HCT116 (cell line): ENCODE measurements at regions not wholly inside any gene's neighbourhood (a gene's known extent, or its start where the extent isn't known, plus 50 kb on each side); places are given as distances from the start of the nearest gene placed in this dataset.

Experiments
- EGR1 ChIP-seq: IDR thresholded peaks from 2 replicates; pipeline ENCODE4 v1.6.1; 2012; ENCODE audit warnings: low read depth
- JUND ChIP-seq: IDR thresholded peaks from 2 replicates; pipeline ENCODE4 v1.6.1; 2012
- POLR2A ChIP-seq: IDR thresholded peaks from 2 replicates; pipeline ENCODE4 v1.7.0; 2011; ENCODE audit warnings: borderline replicate concordance; ENCODE audit not compliant: insufficient read depth, insufficient read length; ENCODE audit errors: extremely low read depth
- POLR2AphosphoS5 ChIP-seq: IDR thresholded peaks from 2 replicates; pipeline ENCODE4 v1.6.1; 2011; ENCODE audit warnings: mild to moderate bottlenecking, low read depth, low read length, moderate library complexity
- SP1 ChIP-seq: IDR thresholded peaks from 2 replicates; pipeline ENCODE4 v1.6.1; 2012; ENCODE audit warnings: low read depth
- TCF7L2 ChIP-seq: IDR thresholded peaks from 2 replicates; pipeline ENCODE4 v1.7.0; 2011; ENCODE audit warnings: borderline replicate concordance, inconsistent platforms; ENCODE audit not compliant: insufficient read depth, insufficient read length; ENCODE audit errors: extremely low read depth
- ZBTB33 ChIP-seq: IDR thresholded peaks from 2 replicates; pipeline ENCODE4 v1.6.1; 2011; ENCODE audit warnings: mild to moderate bottlenecking, low read length, moderate library complexity; ENCODE audit not compliant: insufficient replicate concordance; ENCODE audit errors: extremely low read depth
- ZFX ChIP-seq: fragments of 450-650 bp; IDR thresholded peaks from 2 replicates; pipeline ENCODE4 v1.6.1; 2017
- ZNF274 ChIP-seq: fragments of 200-500 bp; sonication (Bioruptor generic); IDR thresholded peaks from 2 replicates; pipeline ENCODE4 v1.6.1; 2014; ENCODE audit warnings: mild to moderate bottlenecking, low read depth, low read length, inconsistent platforms
- TF ChIP-seq, protein P1 (sequence below), 3 experiments: fragments of 200-600 bp in 1 of 3; sonication (generic) in 1 of 3; IDR thresholded peaks in 2 of 3; conservative IDR thresholded peaks in 1 of 3; 2 replicates each; pipeline ENCODE4 v1.5.1; 2012 to 2017; ENCODE audit warnings: low read depth in 2 of 3, low read length in 2 of 3, antibody characterized with exemption in 1 of 3, borderline replicate concordance in 1 of 3, control low read depth in 1 of 3, mild to moderate bottlenecking in 1 of 3, mixed read lengths in 1 of 3, mixed run types in 1 of 3, moderate library complexity in 1 of 3; ENCODE audit not compliant: insufficient read depth in 1 of 3
- TF ChIP-seq, protein P2 (sequence below): IDR thresholded peaks from 2 replicates; pipeline ENCODE4 v1.6.1; 2012; ENCODE audit warnings: low read depth

GRCh38 chr9:106287731-106288130 is 575.2 kb upstream of the ZNF462 start:
- TF ChIP-seq, protein P1, sequence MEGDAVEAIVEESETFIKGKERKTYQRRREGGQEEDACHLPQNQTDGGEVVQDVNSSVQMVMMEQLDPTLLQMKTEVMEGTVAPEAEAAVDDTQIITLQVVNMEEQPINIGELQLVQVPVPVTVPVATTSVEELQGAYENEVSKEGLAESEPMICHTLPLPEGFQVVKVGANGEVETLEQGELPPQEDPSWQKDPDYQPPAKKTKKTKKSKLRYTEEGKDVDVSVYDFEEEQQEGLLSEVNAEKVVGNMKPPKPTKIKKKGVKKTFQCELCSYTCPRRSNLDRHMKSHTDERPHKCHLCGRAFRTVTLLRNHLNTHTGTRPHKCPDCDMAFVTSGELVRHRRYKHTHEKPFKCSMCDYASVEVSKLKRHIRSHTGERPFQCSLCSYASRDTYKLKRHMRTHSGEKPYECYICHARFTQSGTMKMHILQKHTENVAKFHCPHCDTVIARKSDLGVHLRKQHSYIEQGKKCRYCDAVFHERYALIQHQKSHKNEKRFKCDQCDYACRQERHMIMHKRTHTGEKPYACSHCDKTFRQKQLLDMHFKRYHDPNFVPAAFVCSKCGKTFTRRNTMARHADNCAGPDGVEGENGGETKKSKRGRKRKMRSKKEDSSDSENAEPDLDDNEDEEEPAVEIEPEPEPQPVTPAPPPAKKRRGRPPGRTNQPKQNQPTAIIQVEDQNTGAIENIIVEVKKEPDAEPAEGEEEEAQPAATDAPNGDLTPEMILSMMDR (IDR thresholded peaks at IDR 0.05 in 2 of 3, conservative IDR thresholded peaks at IDR 0.05 in 1 of 3; ENCODE audit: borderline replicate concordance in 1 of 3, insufficient read depth in 1 of 3, low read depth in 2 of 3, low read length in 2 of 3), result no peak
- TF ChIP-seq, protein P2, sequence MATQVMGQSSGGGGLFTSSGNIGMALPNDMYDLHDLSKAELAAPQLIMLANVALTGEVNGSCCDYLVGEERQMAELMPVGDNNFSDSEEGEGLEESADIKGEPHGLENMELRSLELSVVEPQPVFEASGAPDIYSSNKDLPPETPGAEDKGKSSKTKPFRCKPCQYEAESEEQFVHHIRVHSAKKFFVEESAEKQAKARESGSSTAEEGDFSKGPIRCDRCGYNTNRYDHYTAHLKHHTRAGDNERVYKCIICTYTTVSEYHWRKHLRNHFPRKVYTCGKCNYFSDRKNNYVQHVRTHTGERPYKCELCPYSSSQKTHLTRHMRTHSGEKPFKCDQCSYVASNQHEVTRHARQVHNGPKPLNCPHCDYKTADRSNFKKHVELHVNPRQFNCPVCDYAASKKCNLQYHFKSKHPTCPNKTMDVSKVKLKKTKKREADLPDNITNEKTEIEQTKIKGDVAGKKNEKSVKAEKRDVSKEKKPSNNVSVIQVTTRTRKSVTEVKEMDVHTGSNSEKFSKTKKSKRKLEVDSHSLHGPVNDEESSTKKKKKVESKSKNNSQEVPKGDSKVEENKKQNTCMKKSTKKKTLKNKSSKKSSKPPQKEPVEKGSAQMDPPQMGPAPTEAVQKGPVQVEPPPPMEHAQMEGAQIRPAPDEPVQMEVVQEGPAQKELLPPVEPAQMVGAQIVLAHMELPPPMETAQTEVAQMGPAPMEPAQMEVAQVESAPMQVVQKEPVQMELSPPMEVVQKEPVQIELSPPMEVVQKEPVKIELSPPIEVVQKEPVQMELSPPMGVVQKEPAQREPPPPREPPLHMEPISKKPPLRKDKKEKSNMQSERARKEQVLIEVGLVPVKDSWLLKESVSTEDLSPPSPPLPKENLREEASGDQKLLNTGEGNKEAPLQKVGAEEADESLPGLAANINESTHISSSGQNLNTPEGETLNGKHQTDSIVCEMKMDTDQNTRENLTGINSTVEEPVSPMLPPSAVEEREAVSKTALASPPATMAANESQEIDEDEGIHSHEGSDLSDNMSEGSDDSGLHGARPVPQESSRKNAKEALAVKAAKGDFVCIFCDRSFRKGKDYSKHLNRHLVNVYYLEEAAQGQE, result no peak
- TF ChIP-seq TCF7L2 (no peak), ZBTB33 (no peak), ZNF274 (no peak), POLR2AphosphoS5 (no peak), EGR1 (no peak), SP1 (no peak), POLR2A (no peak), ZFX (no peak), JUND (no peak)
